Right lobe of liver (tissue), 4 donors: ENCODE measurements at regions not wholly inside any gene's neighbourhood (a gene's known extent, or its start where the extent isn't known, plus 50 kb on each side); places are given as distances from the start of the nearest gene placed in this dataset.

Experiments used
- CTCF ChIP-seq, 4 donors: fragments of 200-600 bp in 3 of 4; fragments of 450-650 bp in 1 of 4; IDR thresholded peaks; one replicate each; pipeline versions ENCODE4 v1.5.1 to v1.8.0; 2016 to 2022; ENCODE audit warnings: antibody characterized with exemption in 4 of 4, mild to moderate bottlenecking in 2 of 4
- POLR2A ChIP-seq: fragments of 450-650 bp; IDR thresholded peaks from one replicate; pipeline ENCODE4 v1.6.1; 2017; ENCODE audit warnings: antibody characterized with exemption, mild to moderate bottlenecking
- donor health status: DM: no; HTN: no; CAD: no.
- donor health status: DM: no; HTN: no; CAD: no.
- donor health status: DM: no; HTN: yes; CAD: no.

- TF ChIP-seq CTCF (IDR thresholded peaks at IDR 0.05) (no peak), POLR2A (no peak)
These were observed 136.6 kb downstream of the SLC30A10 start for GRCh38 chr1:219791766-219792165.
